ENCODE measurements at regions not wholly inside any gene's neighbourhood (a gene's known extent, or its start where the extent isn't known, plus 50 kb on each side); places are given as distances from the start of the nearest gene placed in this dataset.

DNA sequence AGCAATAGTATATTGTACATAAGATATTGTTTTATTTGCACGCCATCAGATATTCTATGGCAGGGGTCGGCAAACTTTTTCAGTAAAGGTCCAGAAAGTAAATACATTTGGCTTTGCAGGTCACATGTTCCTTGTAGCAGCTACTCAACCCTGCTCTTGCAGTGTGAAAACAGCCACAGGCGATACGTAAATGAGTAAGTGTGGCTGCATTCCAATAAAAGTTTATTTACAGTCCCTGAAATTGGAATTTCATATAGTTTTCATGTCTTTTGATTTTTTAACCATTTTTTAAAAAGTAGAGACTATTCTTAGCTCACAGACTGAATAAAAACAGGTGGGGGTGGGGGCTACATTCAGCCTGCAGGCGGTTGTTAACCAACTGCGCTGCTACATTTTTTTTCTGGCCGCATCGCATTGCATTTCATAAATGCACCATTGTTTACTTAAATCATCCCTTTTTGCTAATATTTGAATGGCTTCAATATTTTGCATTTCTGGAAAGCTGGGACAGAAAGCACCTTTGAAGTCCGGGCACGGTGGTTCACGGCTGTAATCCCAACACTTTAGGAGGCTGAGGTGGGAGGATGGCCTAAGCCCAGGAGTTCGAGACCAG, 50.5 kb upstream of the HAPSTR1 start:
- 69% methylated on average over 12 of the region's 12 CpGs for WGBS
- Histone ChIP-seq H3K27me3 (replicated peaks; ENCODE audit: insufficient read depth) (no peaks in the 10 kb centered on the region), H3K36me3 (no peaks in the 10 kb centered on the region), H3K27ac (no peak overlapping the region), H3K4me1 (replicated peaks) (no peaks in the 10 kb centered on the region), H3K4me3 (no peak overlapping the region), H3K9me3 (no peaks in the 10 kb centered on the region)
- DNase-seq (ENCODE audit: low spot score) = no peak
- intact Hi-C loops (cut with DNase I) = no loop called here
- no peak for TF ChIP-seq POLR2A (IDR thresholded peaks at IDR 0.05)
- TF ChIP-seq POLR2AphosphoS5 (IDR thresholded peaks at IDR 0.05) = no peak
- TF ChIP-seq CTCF (IDR thresholded peaks at IDR 0.05) = no peak
